ENCODE measurements at regions not wholly inside any gene's neighbourhood (a gene's known extent, or its start where the extent isn't known, plus 50 kb on each side); places are given as distances from the start of the nearest gene placed in this dataset.

DNA sequence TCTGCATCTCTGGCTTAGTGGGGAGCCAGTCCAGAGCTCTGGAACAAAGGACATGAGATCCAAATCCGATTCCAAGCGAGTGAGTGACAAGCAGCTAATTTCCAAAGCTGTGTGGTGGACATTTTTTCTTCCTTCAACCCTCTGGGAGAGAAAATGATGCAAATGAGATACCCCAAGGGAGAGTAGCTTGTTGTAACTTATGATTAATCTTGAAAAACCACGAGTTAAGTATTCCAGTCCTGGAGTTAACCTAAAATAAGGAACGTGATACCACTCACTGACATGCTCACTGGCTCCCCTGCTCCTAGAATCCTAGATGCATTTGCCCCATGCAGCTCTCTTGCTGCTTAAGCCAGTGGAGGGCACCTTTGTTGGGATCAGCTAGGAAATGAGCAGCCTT lies 116.0 kb upstream of the HABP2 start:
- TF ChIP-seq, protein P1, sequence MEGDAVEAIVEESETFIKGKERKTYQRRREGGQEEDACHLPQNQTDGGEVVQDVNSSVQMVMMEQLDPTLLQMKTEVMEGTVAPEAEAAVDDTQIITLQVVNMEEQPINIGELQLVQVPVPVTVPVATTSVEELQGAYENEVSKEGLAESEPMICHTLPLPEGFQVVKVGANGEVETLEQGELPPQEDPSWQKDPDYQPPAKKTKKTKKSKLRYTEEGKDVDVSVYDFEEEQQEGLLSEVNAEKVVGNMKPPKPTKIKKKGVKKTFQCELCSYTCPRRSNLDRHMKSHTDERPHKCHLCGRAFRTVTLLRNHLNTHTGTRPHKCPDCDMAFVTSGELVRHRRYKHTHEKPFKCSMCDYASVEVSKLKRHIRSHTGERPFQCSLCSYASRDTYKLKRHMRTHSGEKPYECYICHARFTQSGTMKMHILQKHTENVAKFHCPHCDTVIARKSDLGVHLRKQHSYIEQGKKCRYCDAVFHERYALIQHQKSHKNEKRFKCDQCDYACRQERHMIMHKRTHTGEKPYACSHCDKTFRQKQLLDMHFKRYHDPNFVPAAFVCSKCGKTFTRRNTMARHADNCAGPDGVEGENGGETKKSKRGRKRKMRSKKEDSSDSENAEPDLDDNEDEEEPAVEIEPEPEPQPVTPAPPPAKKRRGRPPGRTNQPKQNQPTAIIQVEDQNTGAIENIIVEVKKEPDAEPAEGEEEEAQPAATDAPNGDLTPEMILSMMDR (IDR thresholded peaks at IDR 0.05; ENCODE audit: borderline replicate concordance), result no peak

GRCh38 chr10:113438652-113439051 lies 114.2 kb upstream of the HABP2 start:
- DNase-seq, result no peak

More for the DNA sequence above, 116.0 kb upstream of the HABP2 start:
- no peaks in the 10 kb centered on the region for H3K4me1 ChIP-seq
- intact Hi-C loops (cut with micrococcal nuclease), result no loop called here
- no peak overlapping the region for H3K27ac ChIP-seq (replicated peaks)
- no peaks in the 10 kb centered on the region for H3K36me3 ChIP-seq
- H3K4me3 ChIP-seq, result no peak overlapping the region
- no peak for DNase-seq
- H3K9me3 ChIP-seq (replicated peaks), result no peaks in the 10 kb centered on the region
- H3K27me3 ChIP-seq (ENCODE audit: low read depth), result peaks cover 35% of the 10 kb centered on the region

DNA sequence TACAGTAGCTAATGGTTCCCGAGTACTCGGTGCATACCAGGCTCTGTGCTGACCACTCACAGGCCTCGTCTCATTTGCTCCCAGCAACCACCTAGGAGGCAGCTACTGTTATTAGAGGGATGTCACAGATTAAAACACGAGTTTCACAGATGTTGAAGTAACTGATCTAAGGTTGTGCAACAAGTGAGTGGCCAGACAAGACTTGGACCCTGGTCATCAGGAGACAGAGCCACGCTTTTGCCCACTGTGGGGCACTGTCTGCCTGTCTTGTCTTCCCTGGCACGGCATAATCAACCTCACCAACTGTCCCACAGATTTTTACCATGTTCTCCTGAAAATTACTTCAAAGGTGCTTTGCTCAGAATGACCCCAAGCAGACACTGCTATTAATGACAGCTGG lies 111.6 kb upstream of the HABP2 start:
- intact Hi-C loops (cut with micrococcal nuclease), result no loop called here
- peaks cover 38% of the 10 kb centered on the region for H3K27me3 ChIP-seq (ENCODE audit: low read depth)
- no peaks in the 10 kb centered on the region for H3K4me1 ChIP-seq
- TF ChIP-seq, protein P1 (IDR thresholded peaks at IDR 0.05; ENCODE audit: borderline replicate concordance), result no peak
- DNase-seq, result no peak
- no peaks in the 10 kb centered on the region for H3K36me3 ChIP-seq
- no peak overlapping the region for H3K27ac ChIP-seq (replicated peaks)
- H3K4me3 ChIP-seq, result no peak overlapping the region
- H3K9me3 ChIP-seq (replicated peaks), result no peaks in the 10 kb centered on the region

More at GRCh38 chr10:113438652-113439051, 114.2 kb upstream of the HABP2 start:
- intact Hi-C loops (cut with micrococcal nuclease), result no loop called here
- no peaks in the 10 kb centered on the region for H3K9me3 ChIP-seq (replicated peaks)
- TF ChIP-seq, protein P1 (IDR thresholded peaks at IDR 0.05; ENCODE audit: borderline replicate concordance), result no peak
- no peaks in the 10 kb centered on the region for H3K36me3 ChIP-seq
- H3K27ac ChIP-seq (replicated peaks), result no peak overlapping the region
- H3K4me1 ChIP-seq, result no peaks in the 10 kb centered on the region
- no peak overlapping the region for H3K4me3 ChIP-seq
- H3K27me3 ChIP-seq (ENCODE audit: low read depth), result peaks cover 32% of the 10 kb centered on the region

DNA sequence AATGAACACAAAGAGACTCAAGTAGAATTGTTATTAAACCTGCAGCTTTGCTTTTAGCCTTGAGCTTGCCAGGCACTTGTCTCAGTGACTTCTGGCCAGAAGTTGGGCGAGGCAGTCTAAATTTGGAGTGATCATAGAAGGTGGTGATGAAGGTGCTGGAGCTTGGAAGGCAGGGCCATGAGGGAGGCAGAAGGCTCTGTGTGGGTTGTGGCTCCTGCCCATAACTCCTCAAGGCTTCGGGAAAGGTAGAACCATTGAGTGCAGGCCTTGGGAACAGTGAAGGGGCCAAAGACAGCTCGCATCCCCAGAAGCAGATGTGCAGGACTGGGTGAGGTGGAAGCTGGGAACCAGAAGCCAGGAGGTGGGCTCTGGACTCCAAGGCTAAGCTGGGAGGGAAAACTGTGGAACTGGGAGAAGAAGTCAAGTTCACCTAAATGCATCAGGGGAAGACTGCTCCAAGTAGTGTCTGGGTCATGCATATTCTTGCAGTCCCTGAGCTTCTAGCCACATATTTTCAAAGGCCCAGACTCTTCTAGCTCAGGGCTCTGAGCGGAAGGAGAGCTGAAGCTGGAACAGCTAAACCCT lies 111.1 kb upstream of the HABP2 start:
- Histone ChIP-seq H3K4me1 (no peaks in the 10 kb centered on the region), H3K9me3 (replicated peaks) (no peaks in the 10 kb centered on the region), H3K27me3 (ENCODE audit: low read depth) (peaks cover 33% of the 10 kb centered on the region), H3K27ac (replicated peaks) (no peak overlapping the region), H3K4me3 (no peak overlapping the region), H3K36me3 (no peaks in the 10 kb centered on the region)
- intact Hi-C loops (cut with micrococcal nuclease), result no loop called here
- TF ChIP-seq, protein P1 (IDR thresholded peaks at IDR 0.05; ENCODE audit: borderline replicate concordance), result no peak
- no peak for DNase-seq

- H3K36me3 ChIP-seq, result no peaks in the 10 kb centered on the region
- no peak overlapping the region for H3K4me3 ChIP-seq
- no peaks in the 10 kb centered on the region for H3K9me3 ChIP-seq (replicated peaks)
- no peak for DNase-seq
- TF ChIP-seq, protein P1 (IDR thresholded peaks at IDR 0.05; ENCODE audit: borderline replicate concordance), result no peak
- H3K27me3 ChIP-seq (ENCODE audit: low read depth), result peaks cover 33% of the 10 kb centered on the region
- no peaks in the 10 kb centered on the region for H3K4me1 ChIP-seq
- no peak overlapping the region for H3K27ac ChIP-seq (replicated peaks)
- intact Hi-C loops (cut with micrococcal nuclease), result no loop called here
Observed at GRCh38 chr10:113442336-113442735, 110.5 kb upstream of the HABP2 start.

All from left ventricle myocardium inferior (tissue), 1 donor.